ENCODE measurements at regions not wholly inside any gene's neighbourhood (a gene's known extent, or its start where the extent isn't known, plus 50 kb on each side); places are given as distances from the start of the nearest gene placed in this dataset.

GRCh38 chr10:3944591-3944990 is 159.6 kb upstream of the KLF6 start:
- no peak for TF ChIP-seq CTCF (IDR thresholded peaks at IDR 0.05; ENCODE audit: low read depth, low read length, poor library complexity, severe bottlenecking)
- TF ChIP-seq EZH2phosphoT487 (IDR thresholded peaks at IDR 0.05; ENCODE audit: borderline replicate concordance, low read length) = no peak
